ENCODE measurements at regions not wholly inside any gene's neighbourhood (a gene's known extent, or its start where the extent isn't known, plus 50 kb on each side); places are given as distances from the start of the nearest gene placed in this dataset.
A peak's percentile ranks its signal among the peaks of the same experiment; 100 is the strongest.
"Not testable (repeated sequence)": the region's sequence is repeated elsewhere in the genome, so short reads cannot be mapped to it uniquely, and the experiment has no call there.

DNA sequence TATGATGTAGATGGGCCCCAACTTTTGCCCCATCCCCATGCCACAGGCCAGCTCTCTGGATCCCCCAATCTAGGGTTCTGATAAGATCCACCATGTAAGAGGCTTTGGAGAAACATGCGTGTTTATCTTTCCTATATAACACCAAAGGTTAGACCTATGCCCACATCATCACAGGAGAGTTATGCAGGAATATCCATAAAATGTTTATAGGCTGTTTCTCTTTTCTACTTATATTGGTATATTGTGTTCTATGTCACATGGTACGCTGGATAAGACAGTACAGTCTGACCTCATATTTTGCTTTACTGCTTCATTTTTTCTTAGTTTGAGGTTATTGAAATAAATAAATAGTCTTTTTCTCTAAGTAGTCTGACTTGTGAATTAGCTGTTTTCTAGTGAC, 1013.9 kb upstream of the GYPC start:
- no peak for DNase-seq

DNA sequence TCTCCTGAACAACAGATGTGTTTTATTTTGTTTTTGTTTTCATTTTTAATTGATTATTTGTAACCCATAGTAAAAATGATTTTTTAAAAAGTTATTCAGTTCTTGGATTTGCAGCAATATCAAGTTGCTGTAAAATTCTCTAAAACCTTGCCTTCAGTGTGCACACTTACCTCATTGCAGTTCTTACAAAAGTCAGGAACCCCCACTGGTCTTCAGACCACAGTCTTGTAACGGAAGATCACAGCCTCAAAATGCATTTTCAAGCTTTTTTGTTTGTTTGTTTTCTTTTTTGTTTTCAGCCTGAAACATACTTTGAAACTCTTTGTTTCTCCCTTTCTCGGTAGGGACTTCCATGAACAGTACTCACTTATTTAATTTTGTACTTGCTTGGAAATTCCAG, 1012.8 kb upstream of the GYPC start:
- DNase-seq = no peak

- DNase-seq = no peak
Observed at GRCh38 chr2:125643585-125643984, 1012.4 kb upstream of the GYPC start.

DNA sequence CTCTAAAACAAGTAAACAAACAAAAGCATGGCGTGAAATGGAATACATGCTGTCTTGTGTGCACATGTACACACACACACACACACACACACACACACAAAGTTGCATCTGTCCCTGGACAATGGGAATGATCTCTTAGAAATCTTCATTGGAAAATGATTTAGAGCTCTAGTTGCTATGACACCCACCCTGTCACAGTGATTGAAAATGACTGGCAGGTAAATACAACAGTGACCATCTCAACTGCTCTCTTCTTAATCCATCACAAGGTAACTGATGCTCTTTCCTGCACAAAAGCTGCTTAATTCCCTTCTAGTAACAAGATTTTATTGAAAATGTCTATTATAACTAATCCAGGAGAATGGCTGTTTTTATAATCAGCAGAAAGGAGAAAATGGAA, 1011.7 kb upstream of the GYPC start:
- DNase-seq = no peak

DNA sequence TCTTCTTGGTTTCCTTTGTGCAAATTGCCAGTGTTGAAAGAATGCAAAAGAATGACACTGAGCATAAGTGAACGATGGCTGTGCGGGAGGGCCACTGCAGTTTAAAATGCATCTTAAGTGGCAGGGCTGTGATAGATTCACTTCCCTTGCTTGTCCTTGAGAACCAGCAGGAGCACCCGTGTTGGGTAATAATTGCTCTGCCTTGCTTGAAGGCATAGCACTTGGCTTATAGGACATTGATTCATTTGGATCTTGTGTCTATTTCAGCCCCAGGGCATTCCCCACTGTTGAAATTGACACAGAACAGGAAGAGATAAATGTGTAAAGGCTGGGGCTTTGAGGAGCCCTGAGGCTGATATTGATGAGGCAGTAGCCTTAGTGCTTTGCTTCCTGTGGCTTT, 1003.7 kb upstream of the GYPC start:
- DNase-seq = no peak

DNA sequence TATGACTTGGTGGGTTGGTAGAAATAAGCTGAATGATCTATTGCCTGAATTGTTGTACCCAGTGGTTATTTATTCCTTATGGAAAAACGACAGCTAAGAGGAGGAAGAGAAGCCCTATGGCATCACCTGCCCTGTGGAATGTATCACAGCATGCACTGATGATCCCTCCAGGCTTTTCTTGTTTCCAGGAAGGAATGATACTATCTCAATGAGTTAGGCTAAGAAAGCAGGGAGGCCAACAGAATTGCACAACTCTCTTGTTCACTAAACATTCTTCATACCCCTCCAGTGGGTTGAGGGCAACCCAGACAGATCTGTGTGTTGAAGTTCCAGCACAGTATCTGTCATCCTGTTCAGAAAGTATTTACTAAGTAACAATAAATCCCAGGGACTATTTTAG, 1001.7 kb upstream of the GYPC start:
- DNase-seq = no peak

GRCh38 chr2:125656190-125656589, 999.8 kb upstream of the GYPC start:
- no peak for DNase-seq

DNA sequence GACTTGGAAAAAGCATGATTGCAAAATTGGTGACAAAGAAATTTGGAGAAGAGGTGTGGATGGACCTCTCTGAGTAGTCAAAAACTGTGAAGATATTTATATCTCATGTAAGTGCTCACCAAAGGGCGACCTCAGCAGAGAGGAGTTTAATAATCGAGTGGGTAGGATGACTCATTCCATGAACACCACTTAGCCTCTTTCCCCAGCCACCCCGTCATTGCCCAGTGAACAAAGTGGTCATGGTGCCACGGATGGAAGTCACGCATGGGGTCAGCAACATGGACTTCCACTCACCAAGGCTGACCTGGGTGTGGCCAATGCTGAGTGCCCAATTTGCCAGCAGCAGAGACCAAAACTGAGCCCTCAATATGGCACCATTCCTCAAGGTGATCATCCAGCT, 997.4 kb upstream of the GYPC start:
- DNase-seq = no peak

DNA sequence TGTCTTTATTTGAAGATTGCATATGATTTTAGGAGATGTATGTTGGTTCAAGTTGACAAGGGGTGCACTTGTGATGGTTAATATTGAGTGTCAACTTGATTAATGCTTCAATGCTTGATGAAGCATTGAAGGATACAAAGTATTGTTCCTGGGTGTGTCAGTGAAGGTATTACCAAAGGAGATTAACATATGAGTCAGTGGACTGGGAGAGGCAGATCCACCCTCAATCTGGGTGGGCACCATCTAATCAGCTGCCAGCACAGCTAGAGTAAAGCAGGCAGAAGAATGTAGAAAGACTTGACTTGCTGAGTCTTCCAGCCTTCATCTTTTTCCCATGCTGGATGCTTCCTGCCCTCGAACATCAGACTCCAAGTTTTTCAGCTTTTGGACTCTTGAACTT, 995.6 kb upstream of the GYPC start:
- not testable (repeated sequence) for DNase-seq

DNA sequence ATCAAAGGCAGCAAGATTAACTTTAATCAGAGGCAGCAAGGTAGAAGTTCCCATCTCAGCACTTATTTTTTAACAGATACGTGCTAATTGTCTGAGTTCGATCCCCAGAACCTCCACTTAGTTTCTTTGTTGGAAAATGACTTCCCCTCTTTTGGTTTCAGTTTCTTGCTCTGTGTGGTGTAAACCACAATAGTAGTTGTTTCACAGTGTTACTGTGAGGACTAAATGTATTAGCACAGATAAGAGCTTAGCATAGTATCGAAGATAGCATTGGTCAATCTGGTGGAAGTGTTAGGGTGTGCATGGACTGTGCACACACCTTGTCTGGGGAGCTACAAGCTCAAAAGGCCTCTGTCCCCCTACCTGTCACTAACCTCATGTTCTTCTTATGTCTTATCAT, 988.3 kb upstream of the GYPC start:
- DNase-seq = no peak

DNA sequence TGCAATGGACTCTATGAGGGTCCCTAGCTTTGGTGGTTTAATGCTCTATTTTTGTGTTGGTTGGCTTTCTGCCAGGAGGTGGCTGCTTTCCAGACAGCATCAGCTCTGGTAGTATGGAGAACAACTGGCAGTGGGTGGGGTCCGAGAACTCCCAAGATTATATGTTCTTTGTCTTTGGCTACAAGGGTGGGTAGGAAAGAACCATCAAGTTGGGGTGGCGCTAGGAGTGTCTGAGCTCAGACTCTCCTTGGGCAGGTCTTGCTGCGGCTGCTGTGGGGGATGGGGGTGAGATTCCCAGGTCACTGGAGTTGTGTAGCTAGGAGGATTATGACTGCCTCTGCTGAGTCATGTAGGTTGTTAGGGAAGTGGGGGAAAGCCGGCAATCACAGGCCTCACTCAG, 976.1 kb upstream of the GYPC start:
- DNase-seq = no peak

DNA sequence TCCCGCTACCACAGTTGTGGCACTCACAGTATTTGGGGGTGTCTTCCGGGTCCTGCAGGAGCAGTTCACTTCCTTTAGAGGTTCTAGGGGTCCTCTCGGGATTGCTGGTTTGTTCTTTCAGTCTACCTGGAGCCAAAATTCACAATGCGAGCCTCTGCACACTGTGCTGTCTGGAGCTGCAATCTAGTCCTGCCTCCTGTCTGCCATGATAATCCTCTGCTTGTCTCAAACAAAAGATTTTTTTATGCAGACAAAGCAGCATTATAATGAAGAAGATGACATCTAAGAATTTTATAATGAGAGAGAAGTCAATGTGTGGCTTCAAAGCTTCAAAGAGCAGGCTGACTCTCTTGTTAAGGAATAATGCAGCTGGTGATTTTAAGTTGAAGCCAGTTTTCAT, 975.1 kb upstream of the GYPC start:
- DNase-seq = no peak

DNA sequence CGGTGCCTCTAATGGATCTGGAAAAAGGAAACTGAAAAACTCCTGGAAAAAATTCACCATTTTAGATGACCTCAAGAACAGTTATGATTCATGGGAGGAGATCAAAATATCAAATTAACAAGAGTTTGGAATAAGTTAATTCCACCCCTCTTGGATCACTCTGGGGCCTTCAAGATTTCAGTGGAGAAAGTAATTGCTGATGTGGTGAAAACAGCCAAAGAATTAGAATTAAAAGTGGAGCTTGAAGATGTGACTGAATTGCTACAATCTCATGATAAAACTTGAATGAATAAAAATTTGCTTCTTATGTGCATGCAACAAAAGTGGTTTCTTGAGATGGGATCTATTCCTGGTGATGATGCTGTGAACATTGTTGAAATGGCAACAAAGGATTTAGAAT, 974.4 kb upstream of the GYPC start:
- no peak for DNase-seq

GRCh38 chr2:125681976-125682805, 973.8 kb upstream of the GYPC start:
- DNase-seq = no peak

- no peak for DNase-seq
Observed at GRCh38 chr2:125684256-125684655, 971.7 kb upstream of the GYPC start.

- DNase-seq = peak in 1 of 3 donors; percentile 11
Observed at GRCh38 chr2:125684932-125685331, 971.0 kb upstream of the GYPC start.

GRCh38 chr2:125696560-125696959, 959.4 kb upstream of the GYPC start:
- DNase-seq = no peak

DNA sequence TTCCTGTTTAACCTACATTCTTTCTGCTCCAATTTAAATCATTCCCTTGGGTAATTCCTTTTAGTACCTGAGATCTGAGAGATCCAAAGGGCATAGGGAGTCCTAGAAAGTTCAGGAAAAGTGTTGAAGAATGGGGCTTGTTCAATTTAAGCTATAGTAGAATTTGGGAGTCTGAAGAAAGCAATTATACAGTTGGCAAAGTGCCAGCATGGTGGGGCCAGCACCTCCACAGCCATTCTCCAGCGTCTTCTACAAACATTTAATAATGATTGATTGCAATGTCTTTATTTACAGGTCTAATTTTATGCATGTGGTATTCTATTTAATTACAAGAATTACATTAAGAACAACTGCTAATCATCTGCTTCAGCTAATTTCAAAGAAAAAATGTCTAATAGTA, 957.7 kb upstream of the GYPC start:
- peak in 1 of 3 donors; percentile 14 for DNase-seq

GRCh38 chr2:125701070-125701469, 954.9 kb upstream of the GYPC start:
- no peak for DNase-seq

DNA sequence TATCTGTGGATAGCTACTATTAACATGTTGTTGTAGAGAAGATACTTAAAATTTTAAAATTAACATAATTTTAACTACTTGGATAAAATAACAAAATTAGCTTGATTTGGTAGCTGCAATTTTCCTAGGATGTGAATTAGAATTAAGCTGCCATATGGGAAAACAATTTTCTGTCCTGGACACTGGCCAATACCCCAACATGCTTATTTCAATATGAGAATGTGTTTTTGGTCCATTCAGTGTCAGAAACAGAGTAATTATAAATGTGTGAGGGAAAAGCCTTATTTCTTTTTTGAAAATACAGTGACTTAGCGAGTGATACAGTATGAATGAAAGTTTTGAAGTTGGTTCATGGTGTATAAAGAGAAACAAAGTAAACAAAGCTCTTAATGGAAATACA, 948.3 kb upstream of the GYPC start:
- DNase-seq = peak in 1 of 3 donors; percentile 10

DNA sequence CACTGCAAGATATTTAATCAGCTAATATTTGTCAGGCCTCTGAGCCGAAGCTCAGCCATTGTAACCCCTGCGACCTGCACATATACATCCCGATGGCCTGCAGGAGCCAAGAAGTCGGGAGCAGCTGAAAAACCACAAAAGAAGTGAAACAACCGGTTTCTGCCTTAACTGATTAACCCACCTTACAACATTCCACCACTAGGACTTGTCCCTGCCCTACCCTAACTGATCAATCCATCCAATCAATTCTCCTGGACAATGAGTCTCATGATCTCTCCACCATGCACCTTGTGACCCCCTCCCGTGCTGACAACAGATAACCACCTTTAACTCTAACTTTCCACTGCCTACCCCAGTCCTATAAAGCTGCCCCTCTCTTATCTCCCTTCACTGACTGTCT, 945.4 kb upstream of the GYPC start:
- no peak for DNase-seq

DNA sequence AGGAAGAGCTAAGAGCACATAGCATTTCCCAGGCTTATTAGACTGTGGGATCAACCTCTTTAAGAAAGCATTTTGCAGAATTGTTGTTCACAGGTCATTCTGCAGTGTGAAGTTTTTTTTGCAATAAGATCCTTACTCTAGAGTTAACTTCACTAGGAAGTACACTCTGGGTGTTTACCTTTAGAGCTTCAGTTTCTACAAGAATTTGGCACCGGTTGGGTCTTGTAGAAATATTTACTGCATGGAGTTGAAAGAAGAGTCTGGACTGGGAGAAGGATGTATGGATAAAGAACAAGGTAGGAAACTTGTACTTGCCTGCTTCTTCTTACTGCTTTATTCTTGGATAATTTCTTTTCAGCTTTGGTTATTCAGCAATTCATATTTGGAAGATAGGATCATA, 944.9 kb upstream of the GYPC start:
- no peak for DNase-seq

DNA sequence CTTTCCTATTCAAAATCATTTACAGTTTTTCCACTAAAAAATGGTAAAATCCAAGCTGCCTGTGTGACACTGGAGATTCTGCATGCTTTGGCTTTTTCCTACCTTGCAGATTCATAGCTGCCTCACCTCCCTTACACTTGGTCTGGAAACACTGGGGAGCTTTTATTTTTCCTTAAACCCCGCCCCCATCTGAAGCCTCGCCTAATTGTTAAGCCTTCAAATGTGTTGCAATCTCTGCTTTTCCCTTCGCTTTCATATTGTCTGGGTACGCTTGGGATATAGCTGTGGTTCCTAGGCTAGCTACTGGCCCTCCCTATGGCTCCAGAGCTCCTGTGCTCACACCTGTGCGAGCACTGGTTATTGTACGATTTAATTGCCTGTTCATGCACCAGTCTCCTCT, 942.4 kb upstream of the GYPC start:
- peak in 1 of 3 donors; percentile 15 for DNase-seq

DNA sequence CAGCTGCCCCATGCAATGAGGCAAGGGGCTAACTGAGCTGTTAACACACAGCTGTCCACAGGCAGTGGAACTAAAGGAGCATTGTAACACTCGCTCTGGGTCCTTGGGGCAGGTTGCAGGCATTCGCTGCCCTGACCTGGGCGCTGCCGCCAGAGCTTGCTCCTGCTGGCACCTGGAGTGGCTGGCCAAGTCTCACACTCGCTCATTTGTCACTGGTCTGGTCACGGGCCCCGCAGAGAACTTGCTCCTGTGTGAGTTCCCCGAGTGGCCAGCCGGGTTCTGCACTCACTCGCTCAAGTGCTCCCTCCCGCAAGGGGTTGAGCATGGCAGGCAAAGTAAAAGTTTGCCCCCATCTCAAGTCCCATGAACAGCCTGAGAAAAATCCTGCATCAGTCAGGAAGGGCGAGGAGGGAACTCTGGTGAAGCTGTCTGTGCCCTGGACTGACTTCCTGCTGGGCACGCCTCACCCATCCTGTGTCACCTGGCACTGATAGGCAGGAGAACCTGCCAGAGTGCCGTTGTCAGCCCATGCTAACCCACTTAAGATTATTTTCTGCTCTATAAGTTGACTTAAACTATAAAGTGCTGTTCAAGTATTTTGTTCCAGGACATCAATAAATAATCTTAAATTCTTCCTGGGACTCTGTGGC, 934.8 kb upstream of the GYPC start:
- no peak for DNase-seq

- DNase-seq = no peak
Observed at GRCh38 chr2:125730921-125731320, 925.0 kb upstream of the GYPC start.

All from suppressor macrophage treated with lipopolysaccharide for 1 hour (primary cell).